ENCODE measurements at regions not wholly inside any gene's neighbourhood (a gene's known extent, or its start where the extent isn't known, plus 50 kb on each side); places are given as distances from the start of the nearest gene placed in this dataset.

GRCh38 chr11:28763151-28763550 lies 655.0 kb downstream of the METTL15 start:
- H3K9ac ChIP-seq (ENCODE audit: low read length in 5 of 5), result no peak overlapping the region
- H3K4me3 ChIP-seq (ENCODE audit: low read depth in 1 of 5, low read length in 5 of 5), result no peak overlapping the region
- H3K27me3 ChIP-seq (ENCODE audit: control insufficient read depth in 5 of 5, insufficient read depth in 4 of 5, low read length in 5 of 5), result no peaks in the 10 kb centered on the region
- no peak overlapping the region for H3K27ac ChIP-seq (ENCODE audit: low read depth, low read length)
- no peaks in the 10 kb centered on the region for H3K4me1 ChIP-seq (ENCODE audit: control insufficient read depth in 5 of 5, insufficient read depth in 5 of 5, low read length in 5 of 5)
- no peaks in the 10 kb centered on the region for H3K9me3 ChIP-seq (ENCODE audit: control insufficient read depth in 5 of 5, low read length in 5 of 5)
- no peaks in the 10 kb centered on the region for H3K36me3 ChIP-seq (ENCODE audit: control insufficient read depth in 5 of 5, insufficient read depth in 5 of 5, low read length in 5 of 5)

- no peaks in the 10 kb centered on the region for H3K36me3 ChIP-seq (ENCODE audit: control insufficient read depth in 5 of 5, insufficient read depth in 5 of 5, low read length in 5 of 5)
- H3K9ac ChIP-seq (ENCODE audit: low read length in 5 of 5), result no peak overlapping the region
- H3K9me3 ChIP-seq (ENCODE audit: control insufficient read depth in 5 of 5, low read length in 5 of 5), result no peaks in the 10 kb centered on the region
- H3K4me3 ChIP-seq (ENCODE audit: low read depth in 1 of 5, low read length in 5 of 5), result no peak overlapping the region
- H3K4me1 ChIP-seq (ENCODE audit: control insufficient read depth in 5 of 5, insufficient read depth in 5 of 5, low read length in 5 of 5), result peaks cover 0 to 9% (median 0%) of the 10 kb centered on the region in 5 donors
- no peak overlapping the region for H3K27ac ChIP-seq (ENCODE audit: low read depth, low read length)
- H3K27me3 ChIP-seq (ENCODE audit: control insufficient read depth in 5 of 5, insufficient read depth in 4 of 5, low read length in 5 of 5), result no peaks in the 10 kb centered on the region
Observed at GRCh38 chr11:28760676-28761390, 652.6 kb downstream of the METTL15 start.

DNA sequence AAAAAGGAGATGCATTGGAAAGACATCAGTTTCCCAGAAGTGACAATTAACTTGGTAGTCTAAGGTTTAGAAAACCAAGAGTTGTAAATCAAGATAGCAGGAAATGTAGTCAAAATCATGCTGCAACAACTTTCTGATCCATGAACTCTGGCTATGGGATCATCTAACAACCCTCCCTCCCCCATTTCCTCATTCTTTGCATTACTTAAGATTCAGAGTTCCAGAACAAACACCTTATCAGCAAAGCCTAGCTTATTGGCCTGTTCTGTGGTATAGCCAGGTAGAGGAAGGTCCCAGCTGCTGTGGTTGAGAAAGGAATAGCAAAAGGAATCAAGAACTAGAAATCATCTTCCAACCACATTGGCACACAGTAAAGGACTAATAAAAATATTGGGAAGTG lies 651.1 kb downstream of the METTL15 start:
- H3K9ac ChIP-seq (ENCODE audit: low read length in 5 of 5), result no peak overlapping the region
- no peak overlapping the region for H3K27ac ChIP-seq (ENCODE audit: low read depth, low read length)
- no peaks in the 10 kb centered on the region for H3K9me3 ChIP-seq (ENCODE audit: control insufficient read depth in 5 of 5, low read length in 5 of 5)
- H3K36me3 ChIP-seq (ENCODE audit: control insufficient read depth in 5 of 5, insufficient read depth in 5 of 5, low read length in 5 of 5), result no peaks in the 10 kb centered on the region
- H3K4me3 ChIP-seq (ENCODE audit: low read depth in 1 of 5, low read length in 5 of 5), result no peak overlapping the region
- no peaks in the 10 kb centered on the region for H3K27me3 ChIP-seq (ENCODE audit: control insufficient read depth in 5 of 5, insufficient read depth in 4 of 5, low read length in 5 of 5)
- peaks cover 0 to 9% (median 0%) of the 10 kb centered on the region in 5 donors for H3K4me1 ChIP-seq (ENCODE audit: control insufficient read depth in 5 of 5, insufficient read depth in 5 of 5, low read length in 5 of 5)

DNA sequence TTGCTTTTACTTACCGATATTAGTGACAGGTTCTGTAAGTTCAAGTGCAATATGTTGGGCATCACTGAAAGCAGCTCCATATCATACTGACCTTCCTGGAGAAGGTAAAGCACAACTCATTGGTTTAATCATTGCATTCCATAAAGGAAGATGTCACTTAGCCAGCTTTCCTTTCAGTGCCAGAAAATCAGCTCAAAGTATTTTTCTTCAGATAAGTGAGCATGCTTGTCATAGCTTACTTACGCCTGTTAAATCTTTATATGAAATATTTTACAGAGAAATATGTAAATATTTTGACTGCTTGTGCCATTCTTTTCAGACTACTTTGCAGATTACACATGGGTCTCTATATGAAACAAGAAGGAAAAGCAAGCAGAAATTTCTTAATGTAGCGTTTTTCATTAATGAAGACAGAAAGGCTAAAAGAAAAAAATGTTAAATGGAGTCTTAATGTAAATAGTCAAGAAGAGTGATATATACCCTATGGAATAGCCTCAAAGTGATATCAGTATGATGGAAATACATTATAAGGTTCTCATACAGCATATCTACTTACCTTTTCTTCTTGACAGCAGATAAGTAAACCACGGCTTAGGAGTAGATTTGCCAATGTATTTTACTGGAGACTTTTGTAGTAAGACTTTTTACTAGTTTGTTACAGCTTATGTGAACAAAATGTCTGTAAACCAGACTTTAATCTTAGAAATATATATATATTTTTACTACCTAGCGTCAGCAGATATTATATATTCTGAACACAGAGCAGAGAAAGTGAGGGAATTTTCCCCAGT lies 649.7 kb downstream of the METTL15 start:
- no peak overlapping the region for H3K9ac ChIP-seq (ENCODE audit: low read length in 5 of 5)
- no peak overlapping the region for H3K4me3 ChIP-seq (ENCODE audit: low read depth in 1 of 5, low read length in 5 of 5)
- no peaks in the 10 kb centered on the region for H3K36me3 ChIP-seq (ENCODE audit: control insufficient read depth in 5 of 5, insufficient read depth in 5 of 5, low read length in 5 of 5)
- H3K9me3 ChIP-seq (ENCODE audit: control insufficient read depth in 5 of 5, low read length in 5 of 5), result no peaks in the 10 kb centered on the region
- H3K27me3 ChIP-seq (ENCODE audit: control insufficient read depth in 5 of 5, insufficient read depth in 4 of 5, low read length in 5 of 5), result no peaks in the 10 kb centered on the region
- H3K4me1 ChIP-seq (ENCODE audit: control insufficient read depth in 5 of 5, insufficient read depth in 5 of 5, low read length in 5 of 5), result peaks cover 0 to 9% (median 0%) of the 10 kb centered on the region in 5 donors
- H3K27ac ChIP-seq (ENCODE audit: low read depth, low read length), result no peak overlapping the region

- H3K27me3 ChIP-seq (ENCODE audit: control insufficient read depth in 5 of 5, insufficient read depth in 4 of 5, low read length in 5 of 5), result no peaks in the 10 kb centered on the region
- no peaks in the 10 kb centered on the region for H3K36me3 ChIP-seq (ENCODE audit: control insufficient read depth in 5 of 5, insufficient read depth in 5 of 5, low read length in 5 of 5)
Observed at GRCh38 chr11:28756977-28757376, 648.8 kb downstream of the METTL15 start.

DNA sequence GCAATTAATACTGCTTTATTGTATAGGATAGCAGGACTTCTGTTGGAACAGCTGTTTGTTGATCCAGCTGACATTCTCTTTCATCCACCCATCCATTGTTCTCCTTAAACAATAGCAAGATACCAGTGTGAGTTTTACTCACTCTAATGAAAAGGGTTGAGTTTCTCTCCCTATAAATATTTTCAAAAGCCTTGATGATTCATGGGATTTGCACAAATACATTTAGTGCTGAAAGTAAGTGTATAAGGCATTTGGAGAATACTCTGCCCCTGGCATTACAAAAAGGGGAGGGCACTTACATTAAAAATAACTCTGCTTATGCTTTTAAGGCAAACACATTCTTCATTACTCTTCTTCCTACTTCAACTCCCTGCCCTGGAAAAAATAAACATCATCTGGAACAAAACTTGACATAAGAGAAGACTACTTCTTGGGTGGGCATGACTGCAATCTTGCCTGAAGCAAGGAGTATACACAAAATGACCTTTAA lies 634.9 kb downstream of the METTL15 start:
- H3K36me3 ChIP-seq (ENCODE audit: control insufficient read depth in 5 of 5, insufficient read depth in 5 of 5, low read length in 5 of 5), result peaks cover 0 to 4% (median 0%) of the 10 kb centered on the region in 5 donors
- H3K27me3 ChIP-seq (ENCODE audit: control insufficient read depth in 5 of 5, insufficient read depth in 4 of 5, low read length in 5 of 5), result no peaks in the 10 kb centered on the region
- H3K4me3 ChIP-seq (ENCODE audit: low read depth in 1 of 5, low read length in 5 of 5), result no peak overlapping the region
- H3K27ac ChIP-seq (ENCODE audit: low read depth, low read length), result no peak overlapping the region
- no peaks in the 10 kb centered on the region for H3K4me1 ChIP-seq (ENCODE audit: control insufficient read depth in 5 of 5, insufficient read depth in 5 of 5, low read length in 5 of 5)
- H3K9ac ChIP-seq (ENCODE audit: low read length in 5 of 5), result no peak overlapping the region
- peaks cover 0 to 3% (median 0%) of the 10 kb centered on the region in 5 donors for H3K9me3 ChIP-seq (ENCODE audit: control insufficient read depth in 5 of 5, low read length in 5 of 5)

More at GRCh38 chr11:28756977-28757376, 648.8 kb downstream of the METTL15 start:
- no peak overlapping the region for H3K27ac ChIP-seq (ENCODE audit: low read depth, low read length)
- no peaks in the 10 kb centered on the region for H3K9me3 ChIP-seq (ENCODE audit: control insufficient read depth in 5 of 5, low read length in 5 of 5)
- no peak overlapping the region for H3K4me3 ChIP-seq (ENCODE audit: low read depth in 1 of 5, low read length in 5 of 5)
- no peak overlapping the region for H3K9ac ChIP-seq (ENCODE audit: low read length in 5 of 5)
- peaks cover 0 to 9% (median 0%) of the 10 kb centered on the region in 5 donors for H3K4me1 ChIP-seq (ENCODE audit: control insufficient read depth in 5 of 5, insufficient read depth in 5 of 5, low read length in 5 of 5)

DNA sequence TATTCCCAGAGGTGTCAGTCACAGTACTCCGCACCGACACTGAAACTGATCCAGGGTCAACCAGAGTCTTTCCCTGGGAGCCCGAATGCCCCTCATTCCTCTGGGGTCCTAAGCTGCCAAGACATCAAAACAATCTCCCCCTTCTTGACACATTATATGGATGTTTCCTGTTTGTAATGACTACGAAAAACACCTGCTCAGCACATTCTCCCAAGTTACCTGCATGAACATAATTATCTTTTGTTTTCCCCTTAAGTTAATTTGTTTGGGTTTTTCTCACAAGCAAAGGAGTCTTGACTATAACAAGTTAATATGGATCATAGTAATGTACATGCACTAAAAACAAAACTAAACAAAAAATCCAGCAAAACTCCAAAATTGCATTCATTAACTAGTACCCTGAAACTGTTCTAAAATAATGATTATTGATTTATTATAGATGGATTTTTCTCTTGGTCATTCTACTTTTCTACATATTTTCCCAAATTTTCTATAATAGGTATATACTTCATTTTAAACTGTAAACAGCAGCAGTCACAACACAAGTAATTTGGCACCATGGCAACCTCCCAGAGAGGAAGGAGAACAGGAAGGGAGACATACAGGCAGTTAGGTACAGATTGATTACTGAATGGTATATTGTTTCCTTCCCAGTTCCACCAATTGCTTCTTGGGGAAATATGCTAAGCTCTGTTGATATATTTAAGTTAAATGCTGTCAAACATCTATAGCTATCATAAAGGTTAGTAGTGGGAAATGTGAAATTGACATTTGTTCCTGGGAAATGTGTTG lies 631.5 kb downstream of the METTL15 start:
- Histone ChIP-seq H3K9ac (ENCODE audit: low read length in 5 of 5) (no peak overlapping the region), H3K4me3 (ENCODE audit: low read depth in 1 of 5, low read length in 5 of 5) (no peak overlapping the region), H3K9me3 (ENCODE audit: control insufficient read depth in 5 of 5, low read length in 5 of 5) (no peaks in the 10 kb centered on the region), H3K36me3 (ENCODE audit: control insufficient read depth in 5 of 5, insufficient read depth in 5 of 5, low read length in 5 of 5) (no peaks in the 10 kb centered on the region), H3K27me3 (ENCODE audit: control insufficient read depth in 5 of 5, insufficient read depth in 4 of 5, low read length in 5 of 5) (no peaks in the 10 kb centered on the region), H3K27ac (ENCODE audit: low read depth, low read length) (no peak overlapping the region), H3K4me1 (ENCODE audit: control insufficient read depth in 5 of 5, insufficient read depth in 5 of 5, low read length in 5 of 5) (no peaks in the 10 kb centered on the region)

DNA sequence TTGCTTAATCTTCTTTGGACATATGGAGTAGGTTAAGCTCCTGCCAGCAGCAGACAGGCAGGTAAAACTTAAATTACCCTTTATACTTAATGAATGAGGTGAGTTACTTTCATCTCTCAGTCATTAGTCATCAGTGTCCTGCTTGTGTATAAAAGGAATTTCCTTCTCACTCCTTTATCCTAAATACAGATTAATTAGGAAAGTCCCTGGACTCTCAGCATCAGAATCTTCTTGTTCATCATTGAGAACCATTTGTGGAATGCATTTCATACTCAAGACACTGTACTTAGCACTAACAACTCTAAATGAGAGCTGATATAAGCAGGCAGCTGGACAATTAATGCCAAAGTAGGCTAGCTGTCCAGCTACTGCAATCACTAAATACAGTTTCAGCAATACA lies 630.4 kb downstream of the METTL15 start:
- no peaks in the 10 kb centered on the region for H3K36me3 ChIP-seq (ENCODE audit: control insufficient read depth in 5 of 5, insufficient read depth in 5 of 5, low read length in 5 of 5)
- no peaks in the 10 kb centered on the region for H3K27me3 ChIP-seq (ENCODE audit: control insufficient read depth in 5 of 5, insufficient read depth in 4 of 5, low read length in 5 of 5)
- no peak overlapping the region for H3K9ac ChIP-seq (ENCODE audit: low read length in 5 of 5)
- no peaks in the 10 kb centered on the region for H3K9me3 ChIP-seq (ENCODE audit: control insufficient read depth in 5 of 5, low read length in 5 of 5)
- no peak overlapping the region for H3K27ac ChIP-seq (ENCODE audit: low read depth, low read length)
- H3K4me3 ChIP-seq (ENCODE audit: low read depth in 1 of 5, low read length in 5 of 5), result no peak overlapping the region
- no peaks in the 10 kb centered on the region for H3K4me1 ChIP-seq (ENCODE audit: control insufficient read depth in 5 of 5, insufficient read depth in 5 of 5, low read length in 5 of 5)

GRCh38 chr11:28736256-28736655 lies 628.1 kb downstream of the METTL15 start:
- Histone ChIP-seq H3K27ac (ENCODE audit: low read depth, low read length) (no peak overlapping the region), H3K4me3 (ENCODE audit: low read depth in 1 of 5, low read length in 5 of 5) (no peak overlapping the region), H3K4me1 (ENCODE audit: control insufficient read depth in 5 of 5, insufficient read depth in 5 of 5, low read length in 5 of 5) (no peaks in the 10 kb centered on the region), H3K27me3 (ENCODE audit: control insufficient read depth in 5 of 5, insufficient read depth in 4 of 5, low read length in 5 of 5) (no peaks in the 10 kb centered on the region), H3K36me3 (ENCODE audit: control insufficient read depth in 5 of 5, insufficient read depth in 5 of 5, low read length in 5 of 5) (no peaks in the 10 kb centered on the region), H3K9me3 (ENCODE audit: control insufficient read depth in 5 of 5, low read length in 5 of 5) (no peaks in the 10 kb centered on the region), H3K9ac (ENCODE audit: low read length in 5 of 5) (no peak overlapping the region)

All from subcutaneous abdominal adipose tissue (tissue), 5 donors.